ENCODE measurements at regions not wholly inside any gene's neighbourhood (a gene's known extent, or its start where the extent isn't known, plus 50 kb on each side); places are given as distances from the start of the nearest gene placed in this dataset.

DNA sequence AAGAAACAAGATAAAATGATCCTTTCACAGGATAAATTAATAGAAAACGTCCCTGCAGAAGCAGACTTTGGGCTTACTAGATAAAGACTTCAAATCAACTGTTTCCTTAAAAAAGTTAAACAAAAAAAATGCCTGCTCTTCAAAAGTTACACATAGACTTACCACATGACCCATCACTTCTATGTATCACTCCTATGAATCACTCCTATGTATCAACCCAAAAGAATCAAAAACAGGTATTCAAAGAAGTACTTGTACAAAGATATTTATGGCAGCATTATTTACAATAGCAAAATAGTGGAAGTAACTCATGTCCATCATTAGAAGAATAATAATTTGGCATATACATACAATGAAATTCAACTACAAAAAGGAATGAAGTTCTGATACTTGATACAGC is 56.3 kb upstream of the PRDM9 start:
- TF ChIP-seq, protein P1, sequence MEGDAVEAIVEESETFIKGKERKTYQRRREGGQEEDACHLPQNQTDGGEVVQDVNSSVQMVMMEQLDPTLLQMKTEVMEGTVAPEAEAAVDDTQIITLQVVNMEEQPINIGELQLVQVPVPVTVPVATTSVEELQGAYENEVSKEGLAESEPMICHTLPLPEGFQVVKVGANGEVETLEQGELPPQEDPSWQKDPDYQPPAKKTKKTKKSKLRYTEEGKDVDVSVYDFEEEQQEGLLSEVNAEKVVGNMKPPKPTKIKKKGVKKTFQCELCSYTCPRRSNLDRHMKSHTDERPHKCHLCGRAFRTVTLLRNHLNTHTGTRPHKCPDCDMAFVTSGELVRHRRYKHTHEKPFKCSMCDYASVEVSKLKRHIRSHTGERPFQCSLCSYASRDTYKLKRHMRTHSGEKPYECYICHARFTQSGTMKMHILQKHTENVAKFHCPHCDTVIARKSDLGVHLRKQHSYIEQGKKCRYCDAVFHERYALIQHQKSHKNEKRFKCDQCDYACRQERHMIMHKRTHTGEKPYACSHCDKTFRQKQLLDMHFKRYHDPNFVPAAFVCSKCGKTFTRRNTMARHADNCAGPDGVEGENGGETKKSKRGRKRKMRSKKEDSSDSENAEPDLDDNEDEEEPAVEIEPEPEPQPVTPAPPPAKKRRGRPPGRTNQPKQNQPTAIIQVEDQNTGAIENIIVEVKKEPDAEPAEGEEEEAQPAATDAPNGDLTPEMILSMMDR (IDR thresholded peaks at IDR 0.05; ENCODE audit: extremely low read depth, missing control alignments): no peak
- no peak for DNase-seq (ENCODE audit: low spot score)

DNA sequence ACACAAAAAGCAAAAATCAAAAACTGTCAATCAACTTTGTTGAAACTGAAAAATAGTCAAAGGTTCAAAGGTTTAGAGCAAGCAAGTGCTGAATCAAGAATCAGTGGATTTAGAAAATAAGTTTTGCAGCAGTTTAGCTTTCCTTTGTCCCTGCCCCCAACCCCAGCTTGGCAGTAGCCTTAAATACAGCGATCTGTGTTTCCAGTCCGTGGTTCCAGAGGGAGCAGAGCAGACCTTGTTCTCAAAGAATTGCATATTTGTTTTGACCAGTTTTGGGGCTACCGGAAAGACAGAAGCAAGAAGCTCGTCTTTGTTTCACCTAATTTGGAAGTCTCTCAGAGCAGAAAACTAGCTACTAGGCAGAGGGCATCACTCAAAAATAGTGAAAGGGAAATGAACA is 57.2 kb upstream of the PRDM9 start:
- TF ChIP-seq, protein P1 (IDR thresholded peaks at IDR 0.05; ENCODE audit: extremely low read depth, missing control alignments): no peak
- no peak for DNase-seq (ENCODE audit: low spot score)

GRCh38 chr5:23448627-23449026 is 58.8 kb upstream of the PRDM9 start:
- DNase-seq (ENCODE audit: low spot score): no peak
- TF ChIP-seq, protein P1 (IDR thresholded peaks at IDR 0.05; ENCODE audit: extremely low read depth, missing control alignments): no peak

- TF ChIP-seq, protein P1 (IDR thresholded peaks at IDR 0.05; ENCODE audit: extremely low read depth, missing control alignments): no peak
- no peak for DNase-seq (ENCODE audit: low spot score)
These were observed 61.0 kb upstream of the PRDM9 start for GRCh38 chr5:23446424-23446823.

DNA sequence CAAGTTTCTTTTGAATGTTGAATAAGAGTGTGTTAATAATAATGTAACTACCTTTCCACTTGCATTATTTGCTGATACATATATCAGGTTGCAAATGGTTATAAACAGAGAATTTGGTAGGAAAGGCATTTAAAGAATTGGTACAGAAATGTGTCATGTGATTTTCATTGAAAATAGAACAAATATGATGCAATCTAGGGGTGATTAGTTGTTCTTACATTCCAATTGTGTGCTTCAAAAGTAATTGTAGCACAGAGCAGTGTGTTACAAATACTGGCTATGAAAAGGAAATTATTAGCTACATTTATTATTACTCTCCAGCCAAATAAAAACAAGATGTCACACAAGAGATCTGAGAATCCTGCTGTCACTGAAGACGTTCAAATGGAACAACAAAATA is 61.8 kb upstream of the PRDM9 start:
- no peak for DNase-seq (ENCODE audit: low spot score)
- TF ChIP-seq, protein P1 (IDR thresholded peaks at IDR 0.05; ENCODE audit: extremely low read depth, missing control alignments): no peak

- DNase-seq (ENCODE audit: low spot score): no peak
- TF ChIP-seq, protein P1 (IDR thresholded peaks at IDR 0.05; ENCODE audit: extremely low read depth, missing control alignments): no peak
These were observed 66.7 kb upstream of the PRDM9 start for GRCh38 chr5:23440703-23441102.

DNA sequence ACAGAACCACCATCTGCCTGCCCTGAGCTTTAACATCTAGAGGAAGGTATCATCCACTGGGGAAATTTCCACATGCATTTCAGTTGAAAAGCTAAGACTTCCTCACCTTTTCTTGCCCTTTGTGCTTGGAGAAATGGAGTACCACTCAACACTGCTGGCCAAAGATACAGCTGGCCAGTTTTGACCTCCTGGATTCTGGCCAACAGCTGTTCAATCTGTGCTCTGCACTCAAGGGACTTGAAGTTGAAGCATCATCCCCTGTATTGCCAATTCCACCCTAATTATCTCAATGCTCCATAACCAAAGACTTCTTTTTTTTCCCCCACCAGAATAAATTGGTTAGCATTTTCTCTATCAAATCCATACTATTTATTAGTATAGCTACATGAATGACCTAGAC is 70.4 kb upstream of the PRDM9 start:
- no peak for DNase-seq (ENCODE audit: low spot score)
- TF ChIP-seq, protein P1 (IDR thresholded peaks at IDR 0.05; ENCODE audit: extremely low read depth, missing control alignments): no peak

All from GM20000 (cell line).